ENCODE measurements at regions not wholly inside any gene's neighbourhood (a gene's known extent, or its start where the extent isn't known, plus 50 kb on each side); places are given as distances from the start of the nearest gene placed in this dataset.

- Mint-ChIP-seq H3K27ac (no peak overlapping the region), H3K4me3 (no peak overlapping the region), H3K4me1 (no peaks in the 10 kb centered on the region), H3K27me3 (ENCODE audit: low read depth) (no peaks in the 10 kb centered on the region), H3K9me3 (peaks cover 3% of the 10 kb centered on the region), H3K36me3 (ENCODE audit: low read depth) (no peaks in the 10 kb centered on the region)
- no peak for TF ChIP-seq CTCF (IDR thresholded peaks at IDR 0.05; ENCODE audit: unreplicated experiment in 3 of 3)
These were observed 541.9 kb upstream of the SPTLC3 start for GRCh38 chr20:12466915-12467314.

GRCh38 chr20:12467758-12468157, 541.0 kb upstream of the SPTLC3 start:
- H3K27me3 Mint-ChIP-seq (ENCODE audit: low read depth), result no peaks in the 10 kb centered on the region
- no peak overlapping the region for H3K4me3 Mint-ChIP-seq
- no peak overlapping the region for H3K27ac Mint-ChIP-seq
- no peaks in the 10 kb centered on the region for H3K4me1 Mint-ChIP-seq
- no peaks in the 10 kb centered on the region for H3K36me3 Mint-ChIP-seq (ENCODE audit: low read depth)
- peaks cover 3% of the 10 kb centered on the region for H3K9me3 Mint-ChIP-seq
- no peak for TF ChIP-seq CTCF (IDR thresholded peaks at IDR 0.05; ENCODE audit: unreplicated experiment in 3 of 3)

GRCh38 chr20:12482661-12483060, 526.1 kb upstream of the SPTLC3 start:
- TF ChIP-seq CTCF (IDR thresholded peaks at IDR 0.05; ENCODE audit: unreplicated experiment in 3 of 3), result no peak
- Mint-ChIP-seq H3K9me3 (peaks cover 13% of the 10 kb centered on the region), H3K4me3 (no peak overlapping the region), H3K27ac (no peak overlapping the region), H3K27me3 (ENCODE audit: low read depth) (no peaks in the 10 kb centered on the region), H3K4me1 (peaks cover 4% of the 10 kb centered on the region), H3K36me3 (ENCODE audit: low read depth) (no peaks in the 10 kb centered on the region)

- Mint-ChIP-seq H3K4me3 (no peak overlapping the region), H3K4me1 (no peaks in the 10 kb centered on the region), H3K36me3 (ENCODE audit: low read depth) (no peaks in the 10 kb centered on the region), H3K27me3 (ENCODE audit: low read depth) (no peaks in the 10 kb centered on the region), H3K27ac (no peak overlapping the region), H3K9me3 (peaks cover 4% of the 10 kb centered on the region)
- TF ChIP-seq CTCF (IDR thresholded peaks at IDR 0.05; ENCODE audit: unreplicated experiment in 3 of 3), result no peak
These were observed 506.3 kb upstream of the SPTLC3 start for GRCh38 chr20:12502443-12502842.

GRCh38 chr20:12504779-12505178, 504.0 kb upstream of the SPTLC3 start:
- H3K4me1 Mint-ChIP-seq, result no peaks in the 10 kb centered on the region

More at GRCh38 chr20:12504779-12505178, 504.0 kb upstream of the SPTLC3 start:
- H3K36me3 Mint-ChIP-seq (ENCODE audit: low read depth), result no peaks in the 10 kb centered on the region
- H3K9me3 Mint-ChIP-seq, result no peaks in the 10 kb centered on the region
- no peak overlapping the region for H3K4me3 Mint-ChIP-seq
- no peak overlapping the region for H3K27ac Mint-ChIP-seq
- no peaks in the 10 kb centered on the region for H3K27me3 Mint-ChIP-seq (ENCODE audit: low read depth)
- TF ChIP-seq CTCF (IDR thresholded peaks at IDR 0.05; ENCODE audit: unreplicated experiment in 3 of 3), result no peak

All from nephron (organoid).